Medulla oblongata (tissue), 1 donor: ENCODE measurements at regions not wholly inside any gene's neighbourhood (a gene's known extent, or its start where the extent isn't known, plus 50 kb on each side); places are given as distances from the start of the nearest gene placed in this dataset.
"Not testable (repeated sequence)": the region's sequence is repeated elsewhere in the genome, so short reads cannot be mapped to it uniquely, and the experiment has no call there.

Experiments
- DNase-seq: peaks from one replicate; pipeline ENCODE4 v3.0.0-alpha.2; 2015; ENCODE audit errors: extremely low spot score

GRCh38 chr13:50643060-50643459 lies 200.4 kb downstream of the DLEU7 start:
- peak; percentile 41 for DNase-seq

GRCh38 chr13:50644081-50644871 lies 199.2 kb downstream of the DLEU7 start:
- no peak for DNase-seq

GRCh38 chr13:50645092-50645491 lies 198.4 kb downstream of the DLEU7 start:
- DNase-seq = no peak

DNA sequence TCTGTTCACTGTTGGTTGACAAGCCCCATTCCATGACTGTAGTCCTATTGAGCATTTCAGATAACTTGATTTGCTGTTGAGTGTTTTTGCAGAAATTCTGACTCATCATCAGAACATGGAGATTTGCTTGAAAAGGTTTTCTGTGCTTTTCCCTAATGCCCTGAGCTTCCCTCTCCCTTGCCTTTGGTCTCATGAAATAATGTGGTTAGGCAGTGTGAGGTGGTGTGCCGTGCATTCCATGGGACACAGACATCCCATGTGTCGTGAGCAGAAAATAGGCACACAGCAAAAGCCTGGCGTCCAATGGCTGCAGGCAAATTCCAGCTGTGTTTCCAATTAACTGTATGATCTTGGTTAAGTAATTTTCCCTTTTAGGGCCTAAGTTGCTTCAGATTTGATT lies 197.4 kb downstream of the DLEU7 start:
- DNase-seq = no peak

GRCh38 chr13:50649211-50649610 lies 194.3 kb downstream of the DLEU7 start:
- DNase-seq = no peak

- DNase-seq = no peak
Measured at GRCh38 chr13:50650592-50651504, 192.6 kb downstream of the DLEU7 start.

GRCh38 chr13:50651922-50652321 lies 191.6 kb downstream of the DLEU7 start:
- no peak for DNase-seq

DNA sequence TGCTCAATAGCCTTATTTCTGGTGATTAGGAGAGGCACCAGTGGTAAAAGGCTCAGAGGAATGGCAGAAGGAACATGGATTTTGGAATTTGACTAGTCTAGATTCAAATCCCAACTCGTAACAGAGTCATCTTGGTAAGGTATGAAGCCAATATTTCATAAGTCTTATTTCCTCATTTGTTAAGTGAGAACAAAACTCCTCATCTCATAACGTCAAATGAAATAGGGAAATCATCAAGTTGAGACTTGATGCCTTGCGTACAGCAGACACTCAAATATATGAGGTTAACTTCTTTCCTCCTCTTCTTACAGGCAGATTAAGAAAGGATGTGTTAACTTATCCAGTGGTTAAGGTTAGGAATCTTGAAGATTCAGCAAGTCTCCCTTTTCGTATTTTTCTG lies 189.2 kb downstream of the DLEU7 start:
- DNase-seq = no peak

DNA sequence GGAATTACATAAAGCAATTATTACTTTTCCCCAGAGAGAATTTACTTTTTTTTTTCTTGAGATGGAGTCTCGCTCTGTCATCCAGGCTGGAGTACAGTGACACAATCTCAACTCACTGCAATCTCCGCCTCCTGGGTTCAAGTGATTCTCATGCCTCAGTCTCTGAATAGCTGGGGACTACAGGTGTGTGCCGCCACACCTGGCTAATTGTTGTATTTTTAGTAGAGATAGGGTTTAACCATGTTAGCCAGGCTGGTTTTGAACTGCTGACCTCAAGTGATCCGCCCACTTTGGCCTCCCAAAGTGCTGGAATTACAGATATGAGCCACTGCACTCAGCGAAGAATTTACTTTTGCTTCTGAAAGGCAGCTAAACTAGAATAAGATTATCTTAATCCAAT lies 181.6 kb downstream of the DLEU7 start:
- not testable (repeated sequence) for DNase-seq

DNA sequence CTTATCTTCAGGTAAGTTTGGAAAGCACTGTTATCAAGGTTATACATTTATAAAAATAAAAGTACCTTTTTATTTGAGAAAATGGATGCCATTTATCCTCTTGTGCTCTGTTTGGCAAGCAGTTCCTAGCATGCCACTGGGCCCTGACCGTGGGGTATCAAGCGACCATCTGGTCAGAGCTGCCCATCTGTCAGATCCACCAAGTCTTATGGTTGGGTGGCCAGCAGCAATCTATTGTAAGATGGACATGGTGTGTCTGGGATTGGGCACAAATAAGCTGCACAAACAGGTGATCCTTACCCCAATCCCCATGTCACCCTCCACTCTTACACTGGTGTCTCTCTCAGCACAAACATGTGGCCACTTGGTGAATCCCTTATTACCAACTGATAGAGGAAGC lies 178.5 kb downstream of the DLEU7 start:
- DNase-seq = no peak

DNA sequence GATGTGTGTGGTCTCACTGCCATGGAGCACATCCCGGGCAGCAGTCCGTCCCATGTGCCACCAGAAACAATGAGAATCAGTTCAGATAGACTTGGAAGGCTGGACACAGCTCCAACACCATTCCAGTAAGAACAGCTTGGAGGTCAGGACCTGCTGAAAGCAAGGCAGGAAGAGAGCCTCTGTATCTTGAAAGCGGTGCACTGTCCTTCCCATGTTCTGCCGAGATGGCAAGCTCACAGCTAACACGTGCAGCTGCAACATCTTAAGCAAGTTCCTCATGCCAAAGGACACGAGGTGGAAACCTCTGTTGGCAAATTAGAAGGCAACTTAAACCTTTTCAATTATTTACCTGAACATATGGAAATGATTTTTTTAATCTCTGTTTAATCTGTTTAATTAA lies 175.4 kb downstream of the DLEU7 start:
- peak; percentile 44 for DNase-seq

DNA sequence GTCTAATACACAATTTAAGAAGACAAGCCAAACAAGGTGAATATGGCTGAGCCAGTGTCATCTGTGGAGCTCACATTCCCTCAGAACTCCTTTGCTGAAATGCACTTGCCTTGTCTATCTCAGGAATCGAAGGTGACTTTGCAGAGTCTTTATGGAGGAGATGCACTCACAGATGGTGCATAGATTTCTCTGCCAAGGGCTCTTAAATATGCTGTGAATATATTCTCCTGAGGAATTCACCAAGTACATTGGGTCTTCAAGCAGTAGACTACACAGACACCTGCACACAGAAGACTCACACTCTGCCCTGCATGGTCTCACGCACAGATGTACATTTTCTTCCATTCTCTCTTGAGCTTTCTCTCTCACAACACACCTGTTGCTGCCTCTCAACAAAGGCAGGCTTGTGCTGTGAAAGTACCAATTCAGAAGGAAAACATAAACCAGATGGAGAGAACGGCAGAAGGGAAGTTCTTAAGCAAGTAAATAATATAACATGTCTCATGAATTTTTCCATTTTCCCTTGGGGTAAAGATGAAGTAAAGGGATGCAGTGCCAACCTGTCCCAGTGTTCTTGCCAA lies 174.7 kb downstream of the DLEU7 start:
- no peak for DNase-seq

DNA sequence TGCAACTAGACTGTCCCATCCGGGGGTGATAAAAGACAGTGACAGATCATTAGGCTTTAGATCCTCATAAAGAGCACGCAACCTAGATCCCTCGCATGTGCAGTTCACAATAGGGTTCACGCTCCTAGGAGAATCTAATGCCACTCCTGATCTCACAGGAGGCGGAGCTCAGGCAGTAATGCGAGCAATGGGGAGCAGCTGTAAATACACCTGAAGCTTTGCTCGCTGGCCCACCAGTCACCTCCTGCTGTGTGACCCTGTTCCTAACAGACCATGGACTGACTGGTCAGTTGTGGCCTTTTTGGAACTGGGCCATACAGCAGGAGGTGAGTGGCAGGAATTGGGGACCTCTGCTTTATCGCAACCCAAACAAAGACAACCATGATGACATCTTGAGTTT lies 173.2 kb downstream of the DLEU7 start:
- no peak for DNase-seq

- no peak for DNase-seq
Measured at GRCh38 chr13:50670847-50671496, 172.5 kb downstream of the DLEU7 start.

GRCh38 chr13:50671497-50671850 lies 172.0 kb downstream of the DLEU7 start:
- DNase-seq = no peak

DNA sequence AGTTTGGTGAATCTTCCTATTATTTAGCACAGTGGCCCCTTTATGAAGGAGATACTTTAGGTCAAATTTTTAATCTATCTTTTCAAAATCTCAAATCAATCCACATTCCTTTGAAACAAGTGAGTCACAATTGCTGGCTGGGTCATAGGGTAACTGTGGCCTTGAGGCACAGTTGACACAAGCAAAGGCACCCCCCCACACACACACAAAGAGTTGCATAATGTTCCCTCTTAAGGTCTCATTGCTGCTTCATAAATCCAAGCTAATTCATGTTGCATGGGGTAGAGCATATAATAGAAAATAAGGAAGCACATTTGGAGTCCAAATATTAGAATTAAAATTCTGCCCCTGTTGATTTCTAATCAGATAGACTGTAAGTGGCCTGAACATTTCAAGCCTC lies 171.5 kb downstream of the DLEU7 start:
- no peak for DNase-seq

DNA sequence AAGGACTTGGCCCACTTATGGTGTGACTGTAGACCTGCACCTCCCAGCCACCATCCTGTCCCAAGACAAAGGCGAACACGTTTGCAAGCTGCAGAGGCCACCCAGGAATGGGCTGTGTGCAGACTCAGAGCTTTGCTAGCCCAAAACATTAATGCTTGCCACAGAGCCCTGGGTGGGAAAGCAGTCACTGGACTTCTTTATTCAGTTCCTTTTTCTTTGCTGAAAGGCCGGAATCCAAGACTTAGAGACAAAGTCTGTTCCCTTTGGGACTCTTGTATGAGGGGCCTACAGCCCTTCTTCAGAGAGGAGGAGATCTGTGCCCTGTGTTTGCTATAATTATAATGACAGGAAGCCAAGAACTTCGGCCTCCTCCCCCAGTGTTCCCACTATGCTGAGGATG lies 167.8 kb downstream of the DLEU7 start:
- peak; percentile 49 for DNase-seq

GRCh38 chr13:50676602-50677001 lies 166.9 kb downstream of the DLEU7 start:
- DNase-seq = peak; percentile 36

DNA sequence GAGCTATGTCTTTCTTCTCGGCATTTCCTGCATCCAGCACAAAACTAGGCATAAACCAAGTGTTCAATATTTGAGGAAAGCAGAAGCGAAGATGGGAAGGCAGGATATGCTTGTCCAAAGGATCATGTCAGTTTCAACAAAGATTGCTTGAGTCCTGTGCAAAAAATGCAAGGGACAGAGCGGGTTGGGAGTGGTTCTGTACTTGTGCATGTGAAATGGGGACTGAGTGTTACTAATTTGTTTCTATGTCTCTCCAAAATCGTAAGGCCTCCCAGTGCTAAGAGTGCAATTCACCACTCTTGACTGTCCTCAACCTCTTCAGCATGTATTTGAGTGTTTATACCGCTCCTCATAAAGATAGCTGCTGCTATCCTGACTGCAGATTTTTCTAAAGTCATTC lies 166.2 kb downstream of the DLEU7 start:
- peak; percentile 45 for DNase-seq

GRCh38 chr13:50677687-50678463 lies 165.6 kb downstream of the DLEU7 start:
- peak; percentile 87 for DNase-seq

DNA sequence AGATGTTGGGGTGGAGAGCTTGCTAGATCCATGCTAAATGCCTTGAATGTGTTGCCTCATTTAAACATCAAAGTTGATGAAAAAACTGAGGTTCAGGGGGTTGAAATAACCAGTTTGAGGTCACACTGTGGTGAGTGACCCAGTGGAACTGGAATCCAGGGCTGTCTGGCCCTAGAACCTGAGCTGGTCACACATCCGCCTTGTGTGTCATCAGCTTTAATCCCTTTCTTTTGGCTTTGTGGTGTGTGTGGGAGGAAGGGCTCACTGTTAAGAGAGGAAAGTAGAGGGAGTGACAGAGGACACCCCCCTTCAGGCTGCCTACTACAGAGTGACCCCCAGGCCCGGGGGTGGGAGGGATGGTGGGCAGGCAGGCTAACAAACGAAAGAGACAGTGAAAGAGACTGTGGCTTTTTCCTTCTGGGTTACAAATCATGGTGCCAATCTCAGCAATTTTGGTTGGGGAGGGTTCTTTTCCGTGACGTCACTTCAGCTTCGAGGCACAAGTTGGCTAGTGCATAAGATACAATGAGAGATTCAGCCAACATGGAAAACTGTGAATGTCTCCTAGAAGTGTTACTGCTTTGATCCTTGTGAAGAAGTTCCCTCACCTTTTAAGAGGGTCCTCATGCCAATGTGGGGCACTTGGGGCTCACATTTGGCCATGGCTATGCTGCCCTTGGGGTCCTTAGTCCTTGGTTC lies 164.9 kb downstream of the DLEU7 start:
- DNase-seq = peak; percentile 20
